Activated T-cell treated with anti-CD3 and anti-CD28 coated beads for 4 hours (primary cell): ENCODE measurements at regions not wholly inside any gene's neighbourhood (a gene's known extent, or its start where the extent isn't known, plus 50 kb on each side); places are given as distances from the start of the nearest gene placed in this dataset.
"Not testable (repeated sequence)": the region's sequence is repeated elsewhere in the genome, so short reads cannot be mapped to it uniquely, and the experiment has no call there.

Experiments used
- DNase-seq: peaks from one replicate; pipeline ENCODE4 v3.0.0-alpha.2; 2020

DNA sequence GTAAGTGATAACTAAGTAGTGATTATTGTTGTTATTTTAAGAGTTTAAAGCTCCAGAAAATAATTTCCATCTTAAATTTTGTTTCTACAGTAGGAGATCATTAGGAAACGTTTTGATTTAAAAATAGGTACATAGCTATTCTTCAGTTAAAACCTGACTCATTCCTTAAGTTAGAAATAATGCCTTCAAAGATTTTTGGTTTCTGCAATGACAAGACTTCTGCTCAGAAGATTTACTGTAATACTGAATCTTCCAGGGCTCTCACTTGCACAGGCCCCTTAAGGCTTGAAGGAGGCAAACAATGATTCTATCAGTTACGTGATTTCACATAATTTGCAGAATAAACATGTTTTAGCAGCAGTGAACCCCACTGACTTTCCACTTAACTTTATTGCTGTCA is 333.7 kb downstream of the RAD51AP2 start:
- no peak for DNase-seq

DNA sequence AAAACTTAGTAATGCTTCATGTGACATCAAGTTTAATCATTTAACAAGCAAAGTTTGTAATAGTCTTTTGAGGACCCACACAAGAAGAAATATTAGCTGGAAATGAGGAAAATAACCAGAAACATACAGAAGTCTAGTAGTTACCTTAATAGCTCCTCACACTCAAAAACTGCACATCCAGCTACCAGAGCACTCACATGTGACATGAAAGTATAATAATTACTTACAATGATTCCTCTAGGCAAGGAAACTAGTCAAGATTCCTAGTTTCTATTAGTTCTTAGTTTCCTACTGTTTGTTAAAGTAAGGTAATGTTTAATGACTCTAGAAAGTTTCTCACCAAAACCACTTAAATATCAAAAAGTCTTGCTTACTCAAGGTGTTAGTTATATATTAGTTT is 335.8 kb downstream of the RAD51AP2 start:
- DNase-seq, result no peak

- no peak for DNase-seq
Observed at GRCh38 chr2:17181051-17181752, 337.0 kb downstream of the RAD51AP2 start.

- DNase-seq, result no peak
Observed at GRCh38 chr2:17179145-17179808, 339.0 kb downstream of the RAD51AP2 start.

GRCh38 chr2:17177088-17177487 is 341.2 kb downstream of the RAD51AP2 start:
- DNase-seq, result no peak

DNA sequence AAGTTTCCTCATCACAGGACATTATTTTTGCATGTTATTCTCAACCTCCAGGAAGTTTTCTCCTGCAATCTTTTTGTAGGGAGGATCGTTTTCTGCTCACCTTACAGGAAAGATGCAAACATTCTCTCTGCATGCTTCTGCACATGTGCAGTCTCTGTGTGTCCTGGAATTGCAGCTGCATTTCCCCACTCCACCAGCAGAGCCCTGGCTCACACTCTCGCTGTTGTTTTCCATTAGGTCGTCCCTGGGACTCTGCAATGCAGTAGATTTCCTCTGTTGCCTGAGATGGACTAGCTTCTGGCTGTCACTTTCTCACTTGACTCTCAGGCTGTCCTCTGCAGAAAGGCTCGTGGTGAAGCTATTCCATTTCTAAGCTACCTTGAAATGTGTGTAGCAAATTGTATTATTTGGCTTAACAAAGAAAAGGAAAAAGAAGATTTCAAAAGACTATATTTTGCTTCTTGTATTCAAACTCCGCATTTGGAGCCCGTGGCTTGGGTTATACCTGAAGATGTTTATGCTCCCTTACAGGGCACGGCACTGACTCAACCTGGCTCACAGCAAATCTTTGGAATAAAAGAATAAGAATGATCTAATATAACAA is 346.7 kb downstream of the RAD51AP2 start:
- no peak for DNase-seq

GRCh38 chr2:17166506-17166905 is 351.7 kb downstream of the RAD51AP2 start:
- DNase-seq, result no peak

GRCh38 chr2:17164550-17164949 is 353.7 kb downstream of the RAD51AP2 start:
- DNase-seq, result no peak

- no peak for DNase-seq
Observed at GRCh38 chr2:17163638-17164037, 354.6 kb downstream of the RAD51AP2 start.

DNA sequence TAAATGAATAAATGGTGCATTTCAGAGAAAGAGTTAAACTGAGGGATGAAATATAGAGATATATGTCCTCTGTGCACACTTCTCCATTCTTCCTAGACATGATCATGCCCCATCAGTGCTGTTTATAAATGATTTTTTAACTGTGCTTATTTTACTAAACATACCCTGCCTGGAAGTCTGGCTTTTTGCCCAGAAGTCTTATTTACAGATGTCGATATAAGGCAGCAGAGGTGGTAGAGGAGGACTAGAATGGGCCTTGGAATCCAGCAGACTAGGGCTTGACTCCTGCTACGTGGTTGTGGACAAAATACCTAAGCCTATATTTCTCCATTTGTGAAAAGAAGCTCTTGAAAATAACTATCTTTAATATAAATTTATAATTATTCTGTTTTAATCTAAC is 355.5 kb downstream of the RAD51AP2 start:
- no peak for DNase-seq

DNA sequence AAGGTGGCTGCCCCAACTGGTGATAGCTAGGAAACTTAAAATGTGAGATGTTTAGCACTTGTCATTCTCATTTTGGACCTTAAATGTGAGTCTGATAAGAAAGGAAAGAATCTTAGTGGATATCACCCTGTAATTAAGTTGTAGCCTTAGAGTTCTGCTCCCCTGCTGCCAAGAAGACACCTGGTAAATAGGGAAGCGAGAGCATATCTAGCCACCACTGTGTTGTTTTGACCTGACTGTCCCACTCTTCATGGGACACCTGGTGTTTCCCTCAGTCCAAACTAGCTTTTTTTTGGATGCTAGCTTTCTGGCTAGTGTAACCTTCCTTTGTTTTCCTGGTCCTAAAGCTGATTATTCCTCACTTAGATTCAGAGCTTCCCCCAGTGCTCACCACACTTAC is 357.6 kb downstream of the RAD51AP2 start:
- DNase-seq, result no peak

DNA sequence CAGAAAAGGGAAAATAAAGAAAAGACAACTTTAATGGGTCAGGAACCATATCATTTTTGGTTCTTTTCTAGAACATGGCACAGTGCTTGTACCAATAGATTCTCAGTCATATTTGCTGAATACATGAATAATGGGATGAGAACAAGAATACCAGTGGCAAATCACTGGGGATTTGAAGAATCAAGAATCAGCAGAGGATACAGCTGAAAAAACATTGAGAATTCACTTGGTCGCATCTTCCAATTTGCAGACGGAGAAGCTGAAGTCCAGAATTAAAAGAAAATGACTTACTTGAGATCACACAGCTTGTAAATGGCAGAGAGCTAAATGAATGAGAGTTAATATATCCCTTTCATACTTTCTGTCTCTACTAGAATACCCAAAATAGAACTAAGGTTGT is 362.2 kb downstream of the RAD51AP2 start:
- no peak for DNase-seq

DNA sequence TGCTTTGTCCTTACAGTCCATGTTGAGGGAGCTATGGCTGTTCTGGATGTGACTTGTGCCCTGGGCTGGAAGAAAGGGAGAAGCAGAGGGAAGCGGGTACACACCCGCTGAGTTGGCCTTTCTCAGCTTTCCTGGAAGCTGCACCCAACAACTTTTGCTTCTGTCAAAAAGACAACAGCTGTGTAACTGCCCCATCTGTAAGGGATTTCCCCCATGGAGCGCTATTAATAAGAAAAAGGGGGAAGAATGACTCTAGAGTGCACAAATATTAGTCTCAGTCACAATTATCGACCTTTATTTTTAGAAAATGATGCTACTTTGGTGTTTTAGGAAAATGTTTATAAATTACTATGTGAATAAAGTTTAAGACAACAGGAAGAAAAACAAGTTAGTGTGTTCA is 368.3 kb downstream of the RAD51AP2 start:
- no peak for DNase-seq

DNA sequence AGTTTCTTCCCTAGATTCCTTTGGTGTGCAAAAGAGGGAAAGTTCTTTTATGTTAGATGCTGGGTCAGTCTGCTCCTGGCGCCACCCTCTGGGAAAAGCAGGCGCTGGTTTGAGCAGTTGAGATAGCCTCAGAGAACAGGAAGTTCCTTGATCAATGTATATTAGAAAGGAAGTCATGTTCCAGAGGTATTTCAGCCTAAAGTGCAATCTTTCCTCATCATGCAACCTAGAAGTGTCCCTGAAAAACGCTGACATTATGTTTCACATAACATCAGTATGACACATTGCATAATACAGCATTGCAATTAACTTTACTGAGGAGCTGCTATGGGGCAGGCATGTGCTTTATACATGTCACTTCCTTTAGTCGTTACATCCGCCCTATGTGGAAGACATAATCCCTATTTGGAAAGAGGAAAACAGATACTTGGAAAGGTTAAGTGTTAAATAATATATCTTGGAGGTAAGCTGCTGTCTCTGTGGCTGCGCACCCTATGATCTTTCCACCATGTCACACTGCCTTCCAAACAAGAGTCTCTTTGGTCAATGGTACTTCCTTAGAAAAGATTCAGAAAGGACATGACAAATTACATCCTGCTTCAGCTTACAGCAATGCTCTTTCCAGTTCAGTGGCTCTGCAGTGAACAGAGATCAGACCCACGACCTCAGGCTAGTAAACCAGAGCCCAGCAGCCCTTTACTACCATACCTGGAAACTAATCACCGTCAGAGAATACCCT is 369.7 kb downstream of the RAD51AP2 start:
- DNase-seq, result no peak

- DNase-seq, result no peak
Observed at GRCh38 chr2:17146358-17146757, 371.9 kb downstream of the RAD51AP2 start.

DNA sequence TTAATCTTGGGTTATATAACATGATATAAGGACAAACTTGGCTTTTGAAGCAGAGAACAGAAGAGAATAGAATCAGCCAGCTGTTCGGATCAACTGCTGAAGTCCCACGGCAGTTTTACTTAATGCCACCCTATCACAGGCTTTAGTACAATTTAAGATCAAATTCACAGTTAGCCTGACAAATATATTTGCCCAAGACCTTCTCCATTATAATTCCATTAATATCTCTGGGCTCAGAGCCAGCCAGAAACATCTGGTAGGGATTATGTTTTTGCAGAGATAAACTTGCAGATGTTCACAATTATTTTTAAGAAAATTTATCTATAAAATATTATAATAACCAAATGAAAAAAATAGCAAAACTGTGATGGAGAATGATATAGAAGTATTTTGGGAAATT is 381.4 kb downstream of the RAD51AP2 start:
- DNase-seq, result no peak

DNA sequence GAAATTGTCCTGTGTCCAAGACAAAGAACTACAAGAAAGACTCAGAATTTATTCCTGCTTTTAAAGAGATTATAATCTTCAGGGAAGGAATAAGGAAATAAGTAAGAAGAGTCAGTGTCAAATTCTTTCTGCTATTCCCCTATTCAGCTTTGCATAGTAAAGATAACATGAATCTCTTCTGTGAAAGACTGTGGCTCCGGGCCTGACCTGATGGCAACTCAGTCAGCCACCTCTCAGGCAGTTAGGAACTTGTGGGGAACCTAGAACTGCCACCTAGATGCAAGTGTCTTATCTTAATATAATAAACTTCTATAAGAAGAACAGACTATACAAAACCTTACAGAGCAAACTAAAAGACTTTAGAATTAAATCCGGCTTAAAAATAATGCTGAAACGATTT is 382.0 kb downstream of the RAD51AP2 start:
- DNase-seq, result no peak

- no peak for DNase-seq
Observed at GRCh38 chr2:17135619-17136018, 382.6 kb downstream of the RAD51AP2 start.

GRCh38 chr2:17133052-17133671 is 385.1 kb downstream of the RAD51AP2 start:
- no peak for DNase-seq

DNA sequence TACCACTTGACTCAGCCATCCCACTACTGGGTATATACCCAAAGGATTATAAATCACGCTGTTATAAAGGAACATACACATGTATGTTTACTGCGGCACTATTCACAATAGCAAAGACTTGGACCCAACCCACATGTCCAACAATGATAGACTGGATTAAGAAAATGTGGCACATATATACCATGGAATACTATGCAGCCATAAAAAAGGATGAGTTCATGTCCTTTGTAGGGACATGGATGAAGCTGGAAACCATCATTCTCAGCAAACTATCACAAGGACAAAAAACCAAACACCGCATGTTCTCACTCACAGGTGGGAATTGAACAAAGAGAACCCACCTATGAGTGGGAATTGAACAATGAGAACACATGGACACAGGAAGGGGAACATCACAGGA is 387.6 kb downstream of the RAD51AP2 start:
- not testable (repeated sequence) for DNase-seq

DNA sequence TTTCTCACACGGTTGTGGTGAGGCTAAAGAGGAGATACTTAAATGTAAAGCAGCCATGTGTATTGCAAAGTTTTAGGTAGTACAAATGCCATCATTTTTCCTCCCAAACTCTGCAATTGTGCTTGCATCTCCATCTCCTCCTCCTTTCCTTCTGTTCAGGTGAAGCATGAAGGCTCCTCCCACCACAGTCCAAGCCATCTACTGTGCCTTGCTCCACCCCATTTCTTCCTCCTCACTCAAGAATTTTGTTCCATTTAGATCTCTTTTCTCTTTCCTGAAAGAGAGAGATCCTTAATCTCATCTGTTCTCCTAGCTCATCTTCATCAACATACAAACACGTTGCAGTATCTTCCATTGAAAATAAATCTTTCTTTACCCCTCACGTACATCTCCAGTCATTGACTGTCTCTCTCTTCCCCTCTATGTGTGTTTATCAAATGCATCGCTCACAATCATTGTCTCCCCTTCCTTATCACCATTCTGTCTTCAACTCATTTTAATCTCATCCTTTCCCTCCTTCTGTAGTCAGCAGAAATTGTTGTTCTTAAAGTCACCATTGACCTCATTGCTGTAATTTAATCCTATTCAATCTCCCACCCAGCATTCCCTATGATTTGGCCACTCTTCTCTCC is 392.1 kb downstream of the RAD51AP2 start:
- DNase-seq, result no peak

DNA sequence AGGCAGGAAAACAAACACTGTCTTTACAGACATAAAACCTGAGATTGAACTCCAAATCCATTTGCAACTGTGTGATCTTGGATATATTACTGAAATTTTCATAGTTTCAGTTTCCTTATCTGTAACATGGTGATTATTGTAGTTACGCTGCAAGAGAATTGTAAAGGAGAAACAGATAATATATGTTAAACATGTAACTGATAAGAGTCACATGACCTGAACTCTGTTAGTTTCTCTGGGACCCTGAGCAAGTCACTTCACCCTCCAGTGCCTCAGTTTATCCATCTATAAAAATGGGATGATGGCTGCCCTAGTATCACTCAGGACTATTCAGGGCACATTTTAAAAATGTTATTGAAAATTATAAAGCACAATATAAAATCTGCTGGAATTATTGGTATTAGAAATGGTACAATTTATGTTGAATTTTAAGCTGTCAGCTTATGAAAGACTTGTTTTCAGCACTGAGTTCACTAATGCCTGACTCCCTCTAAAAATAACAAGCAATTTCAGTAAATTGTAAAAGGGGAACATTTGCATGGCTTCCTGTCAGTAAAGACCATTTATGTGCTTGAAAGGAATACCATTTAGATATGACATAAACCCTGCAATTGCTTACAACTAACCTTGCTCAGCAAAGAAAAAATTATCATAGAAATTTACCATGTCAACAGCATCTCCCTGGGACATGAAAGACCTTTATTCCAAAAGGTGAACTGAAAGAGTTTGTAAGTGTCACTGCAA is 393.5 kb downstream of the RAD51AP2 start:
- no peak for DNase-seq
